Duodenal mucosa (tissue), 2 donors: ENCODE measurements at regions not wholly inside any gene's neighbourhood (a gene's known extent, or its start where the extent isn't known, plus 50 kb on each side); places are given as distances from the start of the nearest gene placed in this dataset.

ENCODE experiments used
- H3K27ac ChIP-seq: one replicate; pipeline ENCODE4 v1.7.0; 2013; ENCODE audit warnings: low read depth, low read length
- H3K27me3 ChIP-seq, 2 donors: one replicate each; pipeline ENCODE4 v1.7.0; 2013; ENCODE audit warnings: low read length in 2 of 2, control low read depth in 1 of 2; ENCODE audit not compliant: insufficient read depth in 2 of 2, control insufficient read depth in 1 of 2
- H3K36me3 ChIP-seq, 2 donors: one replicate each; pipeline ENCODE4 v1.7.0; 2013; ENCODE audit warnings: low read length in 2 of 2, control low read depth in 1 of 2; ENCODE audit not compliant: insufficient read depth in 2 of 2, control insufficient read depth in 1 of 2
- H3K4me1 ChIP-seq, 2 donors: one replicate each; pipeline ENCODE4 v1.7.0; 2013; ENCODE audit warnings: low read length in 2 of 2, control low read depth in 1 of 2; ENCODE audit not compliant: insufficient read depth in 2 of 2, control insufficient read depth in 1 of 2
- H3K4me3 ChIP-seq, 2 donors: one replicate each; pipeline ENCODE4 v1.7.0; 2013; ENCODE audit warnings: low read length in 2 of 2, low read depth in 1 of 2
- H3K9ac ChIP-seq, 2 donors: one replicate each; pipeline ENCODE4 v1.7.0; 2013; ENCODE audit warnings: low read length in 2 of 2, low read depth in 1 of 2
- H3K9me3 ChIP-seq, 2 donors: one replicate each; pipeline ENCODE4 v1.7.0; 2013; ENCODE audit warnings: low read length in 2 of 2, control low read depth in 1 of 2; ENCODE audit not compliant: control insufficient read depth in 1 of 2

DNA sequence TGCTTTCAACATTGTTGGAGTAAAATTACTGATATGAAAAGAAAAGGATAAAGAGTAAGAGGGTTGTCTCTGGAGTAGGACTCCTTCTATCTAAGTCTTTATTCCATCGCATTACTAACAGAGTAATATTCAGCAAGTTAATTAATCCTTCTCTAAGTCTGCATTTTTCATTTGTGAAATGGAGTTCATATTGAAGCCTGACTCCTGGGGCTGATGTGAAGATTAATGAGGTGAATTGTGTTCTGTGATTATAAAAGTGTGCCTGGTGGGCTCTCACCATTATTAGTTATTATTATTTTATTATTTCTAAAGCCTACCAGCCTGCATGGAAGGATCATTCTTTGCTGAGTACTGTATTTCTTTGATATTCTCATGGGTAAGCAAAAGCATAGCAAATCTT lies 1096.7 kb downstream of the KCNT2 start:
- no peaks in the 10 kb centered on the region for H3K4me1 ChIP-seq
- no peak overlapping the region for H3K27ac ChIP-seq
- no peaks in the 10 kb centered on the region for H3K27me3 ChIP-seq
- no peak overlapping the region for H3K4me3 ChIP-seq
- H3K9me3 ChIP-seq, result no peaks in the 10 kb centered on the region
- no peak overlapping the region for H3K9ac ChIP-seq
- no peaks in the 10 kb centered on the region for H3K36me3 ChIP-seq

DNA sequence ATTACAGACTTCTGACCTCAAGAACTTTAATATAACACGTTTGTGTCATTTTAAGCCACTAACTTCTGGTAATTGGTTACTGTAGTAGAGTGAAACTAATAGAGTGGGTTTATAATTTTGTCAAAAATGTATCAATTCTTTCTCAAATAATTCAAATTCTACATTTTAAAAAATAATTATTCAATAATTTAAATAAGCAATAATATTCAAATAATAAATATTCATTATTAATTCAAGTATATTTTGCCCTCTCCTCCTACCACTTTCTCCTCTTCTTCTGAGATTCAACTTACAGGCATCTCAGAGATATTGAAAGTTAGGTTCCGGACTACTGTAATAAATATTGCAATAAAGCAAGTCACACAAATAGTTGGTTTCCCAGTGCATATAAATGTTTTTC lies 1107.1 kb downstream of the KCNT2 start:
- no peak overlapping the region for H3K9ac ChIP-seq
- no peaks in the 10 kb centered on the region for H3K36me3 ChIP-seq
- H3K4me1 ChIP-seq, result no peaks in the 10 kb centered on the region
- no peak overlapping the region for H3K4me3 ChIP-seq
- no peaks in the 10 kb centered on the region for H3K27me3 ChIP-seq
- peaks cover 3 to 4% of the 10 kb centered on the region in 2 donors for H3K9me3 ChIP-seq
- H3K27ac ChIP-seq, result no peak overlapping the region

GRCh38 chr1:195495720-195496635 lies 1112.3 kb downstream of the KCNT2 start:
- Histone ChIP-seq H3K4me3 (no peak overlapping the region), H3K36me3 (no peaks in the 10 kb centered on the region)

DNA sequence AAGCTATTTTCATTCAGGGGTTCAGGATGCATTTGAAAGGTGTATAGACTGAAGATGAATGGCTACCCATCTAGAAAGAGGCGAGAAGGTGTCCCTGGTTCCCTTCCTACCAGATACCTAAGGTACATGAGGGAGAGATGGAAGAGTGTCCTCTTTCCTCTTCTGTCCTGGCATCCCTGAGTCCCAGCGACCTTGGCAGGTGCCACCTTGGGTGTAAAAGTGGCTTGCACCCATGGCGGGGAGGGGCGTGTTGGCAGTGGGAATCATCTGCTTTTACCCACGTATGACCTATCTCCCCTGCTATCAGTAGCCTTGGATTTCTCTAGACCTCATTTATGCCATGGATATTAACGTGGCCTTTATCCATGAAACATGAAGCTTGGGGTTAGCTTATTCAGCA lies 1126.1 kb downstream of the KCNT2 start:
- no peak overlapping the region for H3K4me3 ChIP-seq
- H3K27me3 ChIP-seq, result no peaks in the 10 kb centered on the region
- no peaks in the 10 kb centered on the region for H3K4me1 ChIP-seq
- H3K27ac ChIP-seq, result no peak overlapping the region
- no peak overlapping the region for H3K9ac ChIP-seq
- H3K9me3 ChIP-seq, result peaks cover 0 to 4% of the 10 kb centered on the region in 2 donors
- H3K36me3 ChIP-seq, result no peaks in the 10 kb centered on the region

More at GRCh38 chr1:195495720-195496635, 1112.3 kb downstream of the KCNT2 start:
- H3K4me1 ChIP-seq, result no peaks in the 10 kb centered on the region
- peaks cover 0 to 7% of the 10 kb centered on the region in 2 donors for H3K9me3 ChIP-seq
- H3K27ac ChIP-seq, result no peak overlapping the region
- no peak overlapping the region for H3K9ac ChIP-seq
- no peaks in the 10 kb centered on the region for H3K27me3 ChIP-seq

DNA sequence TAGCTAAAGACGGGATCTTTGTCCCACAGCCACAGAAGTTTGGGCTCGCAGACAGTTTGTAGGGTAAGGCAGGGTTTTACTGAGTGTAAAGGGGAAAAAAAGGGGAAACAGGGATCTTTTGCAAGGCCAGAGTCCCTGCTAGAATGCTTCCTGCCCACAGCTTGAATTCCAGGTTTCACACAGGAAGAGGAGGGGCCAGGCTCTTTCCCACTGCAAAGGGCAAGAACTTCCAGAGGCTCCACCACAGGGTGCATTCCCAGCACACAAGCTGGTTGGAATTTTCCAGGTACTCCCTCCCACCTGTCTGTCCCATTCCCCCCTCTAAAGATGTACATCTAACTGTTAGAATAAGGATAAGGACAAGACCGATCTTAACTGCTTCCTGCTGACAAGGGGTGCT lies 1126.9 kb downstream of the KCNT2 start:
- Histone ChIP-seq H3K27me3 (no peaks in the 10 kb centered on the region), H3K4me3 (no peak overlapping the region), H3K9ac (no peak overlapping the region), H3K4me1 (no peaks in the 10 kb centered on the region), H3K27ac (no peak overlapping the region), H3K9me3 (peaks cover 0 to 2% of the 10 kb centered on the region in 2 donors), H3K36me3 (no peaks in the 10 kb centered on the region)

DNA sequence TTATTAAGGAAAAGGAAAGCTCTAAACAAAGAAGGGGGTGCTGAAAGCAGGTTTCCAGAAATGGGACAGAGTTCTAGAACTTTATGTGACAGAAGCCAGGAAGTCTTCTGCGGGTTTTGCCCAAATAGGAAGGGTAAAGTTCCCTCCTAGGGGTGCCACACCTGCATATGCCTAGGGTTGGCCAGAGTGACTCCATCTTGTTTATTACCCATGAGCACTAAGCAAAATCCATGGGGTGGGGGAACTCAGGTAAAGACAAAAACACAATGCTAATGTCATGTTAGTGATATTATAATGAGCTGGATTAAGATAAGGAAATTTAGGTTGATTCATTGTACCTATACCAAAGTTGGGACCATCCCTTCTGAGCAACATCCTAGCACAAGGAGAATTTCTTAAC lies 1132.7 kb downstream of the KCNT2 start:
- no peak overlapping the region for H3K4me3 ChIP-seq
- H3K36me3 ChIP-seq, result no peaks in the 10 kb centered on the region
- H3K27me3 ChIP-seq, result no peaks in the 10 kb centered on the region
- H3K4me1 ChIP-seq, result no peaks in the 10 kb centered on the region
- no peak overlapping the region for H3K9ac ChIP-seq
- peaks cover 0 to 2% of the 10 kb centered on the region in 2 donors for H3K9me3 ChIP-seq
- no peak overlapping the region for H3K27ac ChIP-seq

DNA sequence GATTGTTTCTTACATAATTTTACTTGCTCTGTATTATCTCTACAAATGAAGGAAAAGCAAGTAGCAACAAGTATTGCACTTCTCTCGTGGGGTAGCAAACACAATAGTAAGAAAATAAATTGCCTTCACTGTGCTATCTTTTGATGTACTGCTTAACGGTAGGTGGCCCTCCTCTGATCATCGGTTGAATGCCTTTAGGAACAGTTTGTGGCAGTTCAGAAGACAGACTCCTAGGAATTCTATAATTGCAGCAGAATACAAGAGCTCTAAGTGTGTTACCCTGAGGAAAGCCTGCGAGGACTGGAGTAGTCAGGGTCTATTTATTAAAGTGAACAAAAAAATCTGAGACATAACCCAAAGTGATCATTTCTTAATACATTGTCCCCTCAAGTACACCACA lies 1135.9 kb downstream of the KCNT2 start:
- no peak overlapping the region for H3K9ac ChIP-seq
- no peak overlapping the region for H3K27ac ChIP-seq
- no peaks in the 10 kb centered on the region for H3K4me1 ChIP-seq
- H3K36me3 ChIP-seq, result no peaks in the 10 kb centered on the region
- H3K4me3 ChIP-seq, result no peak overlapping the region
- peaks cover 0 to 2% of the 10 kb centered on the region in 2 donors for H3K9me3 ChIP-seq
- H3K27me3 ChIP-seq, result no peaks in the 10 kb centered on the region

DNA sequence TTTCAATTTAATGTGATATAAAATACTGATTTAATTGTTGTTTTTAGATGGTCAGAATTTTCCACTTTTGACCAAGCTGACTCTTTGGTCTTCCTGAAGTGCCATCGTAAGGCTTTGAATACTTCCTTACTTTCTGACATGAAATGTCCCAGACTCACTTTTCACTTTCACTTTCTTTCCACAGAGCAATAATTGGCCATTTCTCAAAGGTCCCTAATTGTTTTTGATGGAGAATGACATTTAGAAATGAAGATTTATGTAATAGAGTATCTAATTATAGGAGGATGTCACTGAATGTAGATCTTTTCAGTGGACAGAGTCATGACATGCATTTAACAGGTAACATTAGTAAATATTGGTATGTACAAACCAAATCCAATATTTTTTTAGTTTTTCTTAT lies 1141.6 kb downstream of the KCNT2 start:
- Histone ChIP-seq H3K27ac (no peak overlapping the region), H3K27me3 (no peaks in the 10 kb centered on the region), H3K36me3 (no peaks in the 10 kb centered on the region), H3K4me1 (no peaks in the 10 kb centered on the region), H3K4me3 (no peak overlapping the region), H3K9ac (no peak overlapping the region), H3K9me3 (no peaks in the 10 kb centered on the region)

DNA sequence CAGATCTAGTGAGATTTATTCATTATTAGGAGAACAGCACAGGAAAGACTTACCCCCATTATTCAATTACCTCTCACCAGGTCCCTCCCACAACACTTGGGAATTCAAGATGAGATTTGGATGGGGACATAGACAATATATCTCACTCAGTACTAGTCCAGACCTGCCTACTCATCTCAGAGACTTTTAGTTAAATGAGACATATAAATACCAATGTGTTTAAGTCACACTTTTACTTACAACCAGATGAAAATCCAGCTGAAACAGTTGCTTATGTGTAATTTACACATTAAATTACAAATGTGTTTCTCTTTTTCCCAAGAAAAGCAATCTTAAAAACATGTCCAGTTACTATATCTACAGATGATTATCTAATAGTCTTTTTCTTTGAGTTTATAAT lies 1145.6 kb downstream of the KCNT2 start:
- no peak overlapping the region for H3K4me3 ChIP-seq
- H3K36me3 ChIP-seq, result no peaks in the 10 kb centered on the region
- no peaks in the 10 kb centered on the region for H3K4me1 ChIP-seq
- H3K27me3 ChIP-seq, result no peaks in the 10 kb centered on the region
- H3K9me3 ChIP-seq, result no peaks in the 10 kb centered on the region
- H3K27ac ChIP-seq, result no peak overlapping the region
- H3K9ac ChIP-seq, result no peak overlapping the region

- Histone ChIP-seq H3K27me3 (no peaks in the 10 kb centered on the region), H3K9ac (no peak overlapping the region), H3K4me3 (no peak overlapping the region), H3K4me1 (no peaks in the 10 kb centered on the region), H3K36me3 (no peaks in the 10 kb centered on the region), H3K27ac (no peak overlapping the region), H3K9me3 (no peaks in the 10 kb centered on the region)
These were observed 1146.1 kb downstream of the KCNT2 start for GRCh38 chr1:195462152-195462551.
